ENCODE measurements at regions not wholly inside any gene's neighbourhood (a gene's known extent, or its start where the extent isn't known, plus 50 kb on each side); places are given as distances from the start of the nearest gene placed in this dataset.
"Not testable (repeated sequence)": the region's sequence is repeated elsewhere in the genome, so short reads cannot be mapped to it uniquely, and the experiment has no call there.

GRCh38 chr1:65083263-65083896 lies 64.6 kb upstream of the AK4 start:
- Histone ChIP-seq H3K4me2 (ENCODE audit: low read length) (no peak overlapping the region), H3K9me3 (ENCODE audit: insufficient read depth, low read length) (no peaks in the 10 kb centered on the region), H4K20me1 (ENCODE audit: insufficient read depth, low read length) (no peaks in the 10 kb centered on the region), H2AFZ (ENCODE audit: low read depth, low read length) (no peak overlapping the region), H3K36me3 (replicated peaks; ENCODE audit: low read depth, low read length) (no peaks in the 10 kb centered on the region), H3K27me3 (ENCODE audit: low read depth, low read length) (no peaks in the 10 kb centered on the region), H3K27ac (ENCODE audit: low read length) (no peak overlapping the region), H3K79me2 (ENCODE audit: low read length) (no peaks in the 10 kb centered on the region), H3K4me3 (ENCODE audit: low read length) (no peak overlapping the region), H3K4me1 (ENCODE audit: low read length) (no peaks in the 10 kb centered on the region), H3K9ac (ENCODE audit: low read length) (no peak overlapping the region)
- TF ChIP-seq EZH2phosphoT487 (IDR thresholded peaks at IDR 0.05; ENCODE audit: low read depth) (no peak), CTCF (IDR thresholded peaks at IDR 0.05; ENCODE audit: low read depth, low read length) (no peak)

GRCh38 chr1:65084066-65084465 lies 63.9 kb upstream of the AK4 start:
- no peak overlapping the region for H3K4me3 ChIP-seq (ENCODE audit: low read length)
- no peaks in the 10 kb centered on the region for H4K20me1 ChIP-seq (ENCODE audit: insufficient read depth, low read length)
- no peaks in the 10 kb centered on the region for H3K9me3 ChIP-seq (ENCODE audit: insufficient read depth, low read length)
- H3K36me3 ChIP-seq (replicated peaks; ENCODE audit: low read depth, low read length), result no peaks in the 10 kb centered on the region
- H3K4me2 ChIP-seq (ENCODE audit: low read length), result no peak overlapping the region
- no peak overlapping the region for H2AFZ ChIP-seq (ENCODE audit: low read depth, low read length)
- H3K27me3 ChIP-seq (ENCODE audit: low read depth, low read length), result no peaks in the 10 kb centered on the region
- H3K4me1 ChIP-seq (ENCODE audit: low read length), result no peaks in the 10 kb centered on the region
- TF ChIP-seq EZH2phosphoT487 (IDR thresholded peaks at IDR 0.05; ENCODE audit: low read depth), result no peak
- H3K27ac ChIP-seq (ENCODE audit: low read length), result no peak overlapping the region
- H3K79me2 ChIP-seq (ENCODE audit: low read length), result no peaks in the 10 kb centered on the region
- no peak overlapping the region for H3K9ac ChIP-seq (ENCODE audit: low read length)

- H2AFZ ChIP-seq (ENCODE audit: low read depth, low read length); H3K36me3 ChIP-seq (replicated peaks; ENCODE audit: low read depth, low read length); H3K27me3 ChIP-seq (ENCODE audit: low read depth, low read length); H3K79me2 ChIP-seq (ENCODE audit: low read length); H3K4me1 ChIP-seq (ENCODE audit: low read length); H3K27ac ChIP-seq (ENCODE audit: low read length); H3K4me3 ChIP-seq (ENCODE audit: low read length); H3K9me3 ChIP-seq (ENCODE audit: insufficient read depth, low read length); H4K20me1 ChIP-seq (ENCODE audit: insufficient read depth, low read length); H3K4me2 ChIP-seq (ENCODE audit: low read length); H3K9ac ChIP-seq (ENCODE audit: low read length): not testable (repeated sequence)
Observed at GRCh38 chr1:65087519-65087918, 60.5 kb upstream of the AK4 start.

GRCh38 chr1:65090406-65090805 lies 57.6 kb upstream of the AK4 start:
- Histone ChIP-seq H3K9ac (ENCODE audit: low read length) (no peak overlapping the region), H3K4me2 (ENCODE audit: low read length) (no peak overlapping the region), H3K4me3 (ENCODE audit: low read length) (no peak overlapping the region), H3K27me3 (ENCODE audit: low read depth, low read length) (no peaks in the 10 kb centered on the region), H3K79me2 (ENCODE audit: low read length) (no peaks in the 10 kb centered on the region), H3K9me3 (ENCODE audit: insufficient read depth, low read length) (no peaks in the 10 kb centered on the region), H3K27ac (ENCODE audit: low read length) (no peak overlapping the region), H2AFZ (ENCODE audit: low read depth, low read length) (no peak overlapping the region), H4K20me1 (ENCODE audit: insufficient read depth, low read length) (no peaks in the 10 kb centered on the region), H3K4me1 (ENCODE audit: low read length) (no peaks in the 10 kb centered on the region), H3K36me3 (replicated peaks; ENCODE audit: low read depth, low read length) (no peaks in the 10 kb centered on the region)
- TF ChIP-seq CTCF (IDR thresholded peaks at IDR 0.05; ENCODE audit: low read depth, low read length) (no peak), EZH2phosphoT487 (IDR thresholded peaks at IDR 0.05; ENCODE audit: low read depth) (no peak)

GRCh38 chr1:65092691-65093090 lies 55.3 kb upstream of the AK4 start:
- Histone ChIP-seq H3K79me2 (ENCODE audit: low read length) (no peaks in the 10 kb centered on the region), H2AFZ (ENCODE audit: low read depth, low read length) (no peak overlapping the region), H4K20me1 (ENCODE audit: insufficient read depth, low read length) (no peaks in the 10 kb centered on the region), H3K27me3 (ENCODE audit: low read depth, low read length) (no peaks in the 10 kb centered on the region), H3K9me3 (ENCODE audit: insufficient read depth, low read length) (no peaks in the 10 kb centered on the region), H3K4me3 (ENCODE audit: low read length) (no peak overlapping the region), H3K4me2 (ENCODE audit: low read length) (no peak overlapping the region), H3K4me1 (ENCODE audit: low read length) (no peaks in the 10 kb centered on the region), H3K9ac (ENCODE audit: low read length) (no peak overlapping the region), H3K36me3 (replicated peaks; ENCODE audit: low read depth, low read length) (no peaks in the 10 kb centered on the region), H3K27ac (ENCODE audit: low read length) (no peak overlapping the region)
- no peak for TF ChIP-seq EZH2phosphoT487 (IDR thresholded peaks at IDR 0.05; ENCODE audit: low read depth)
- TF ChIP-seq CTCF (IDR thresholded peaks at IDR 0.05; ENCODE audit: low read depth, low read length), result no peak

Measured in OCI-LY3 (cell line).